ENCODE measurements at regions not wholly inside any gene's neighbourhood (a gene's known extent, or its start where the extent isn't known, plus 50 kb on each side); places are given as distances from the start of the nearest gene placed in this dataset.

GRCh38 chr2:46239175-46239846, 57.9 kb upstream of the EPAS1 start:
- DNase-seq: no peak
- Histone ChIP-seq H3K4me1 (ENCODE audit: control insufficient read depth, insufficient read depth, low read length, poor library complexity, severe bottlenecking) (peaks cover 7% of the 10 kb centered on the region), H3K4me3 (ENCODE audit: insufficient read depth, low read depth, low read length, poor library complexity, severe bottlenecking) (no peak overlapping the region), H3K9me3 (ENCODE audit: control insufficient read depth, low read length) (no peaks in the 10 kb centered on the region), H3K27ac (ENCODE audit: insufficient read depth, low read length, poor library complexity, severe bottlenecking) (peak overlapping the region; percentile 19), H3K36me3 (ENCODE audit: control insufficient read depth, insufficient read depth, low read length) (no peaks in the 10 kb centered on the region), H3K27me3 (replicated peaks; ENCODE audit: control insufficient read depth, insufficient read depth, low read length, poor library complexity, severe bottlenecking) (no peaks in the 10 kb centered on the region)

- no peak overlapping the region for H3K4me3 ChIP-seq (ENCODE audit: insufficient read depth, low read depth, low read length, poor library complexity, severe bottlenecking)
- H3K4me1 ChIP-seq (ENCODE audit: control insufficient read depth, insufficient read depth, low read length, poor library complexity, severe bottlenecking): peaks cover 7% of the 10 kb centered on the region
- H3K27me3 ChIP-seq (replicated peaks; ENCODE audit: control insufficient read depth, insufficient read depth, low read length, poor library complexity, severe bottlenecking): no peaks in the 10 kb centered on the region
- no peaks in the 10 kb centered on the region for H3K9me3 ChIP-seq (ENCODE audit: control insufficient read depth, low read length)
- H3K27ac ChIP-seq (ENCODE audit: insufficient read depth, low read length, poor library complexity, severe bottlenecking): no peak overlapping the region
- H3K36me3 ChIP-seq (ENCODE audit: control insufficient read depth, insufficient read depth, low read length): no peaks in the 10 kb centered on the region
- peak; percentile 21 to 45 (median 35) for DNase-seq
Measured at GRCh38 chr2:46239847-46240181, 57.4 kb upstream of the EPAS1 start.

DNA sequence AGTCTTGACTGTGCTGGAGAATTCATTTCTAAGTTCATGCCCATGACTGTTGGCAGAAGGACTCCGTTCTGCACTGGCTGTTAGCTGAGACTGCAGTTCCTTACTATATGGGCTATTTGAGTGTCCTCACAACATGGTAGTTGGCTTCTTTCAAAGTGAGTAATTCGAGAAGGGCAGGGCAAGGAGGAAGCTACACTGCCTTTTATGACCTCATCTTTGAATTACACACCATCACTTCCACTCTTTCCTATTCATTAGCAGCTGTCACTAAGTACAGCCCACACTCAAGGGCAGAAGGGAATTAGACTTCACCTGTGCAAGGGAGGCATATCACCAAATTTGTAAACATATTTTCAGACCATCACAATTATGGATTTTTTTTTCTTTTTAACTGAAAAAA, 55.9 kb upstream of the EPAS1 start:
- H3K27ac ChIP-seq (ENCODE audit: insufficient read depth, low read length, poor library complexity, severe bottlenecking): no peak overlapping the region
- no peak for DNase-seq
- no peaks in the 10 kb centered on the region for H3K36me3 ChIP-seq (ENCODE audit: control insufficient read depth, insufficient read depth, low read length)
- peaks cover 7% of the 10 kb centered on the region for H3K4me1 ChIP-seq (ENCODE audit: control insufficient read depth, insufficient read depth, low read length, poor library complexity, severe bottlenecking)
- no peaks in the 10 kb centered on the region for H3K27me3 ChIP-seq (replicated peaks; ENCODE audit: control insufficient read depth, insufficient read depth, low read length, poor library complexity, severe bottlenecking)
- no peak overlapping the region for H3K4me3 ChIP-seq (ENCODE audit: insufficient read depth, low read depth, low read length, poor library complexity, severe bottlenecking)
- no peaks in the 10 kb centered on the region for H3K9me3 ChIP-seq (ENCODE audit: control insufficient read depth, low read length)

- no peaks in the 10 kb centered on the region for H3K9me3 ChIP-seq (ENCODE audit: control insufficient read depth, low read length)
- H3K27ac ChIP-seq (ENCODE audit: insufficient read depth, low read length, poor library complexity, severe bottlenecking): no peak overlapping the region
- no peak overlapping the region for H3K4me3 ChIP-seq (ENCODE audit: insufficient read depth, low read depth, low read length, poor library complexity, severe bottlenecking)
- no peaks in the 10 kb centered on the region for H3K27me3 ChIP-seq (replicated peaks; ENCODE audit: control insufficient read depth, insufficient read depth, low read length, poor library complexity, severe bottlenecking)
- DNase-seq: no peak
- H3K4me1 ChIP-seq (ENCODE audit: control insufficient read depth, insufficient read depth, low read length, poor library complexity, severe bottlenecking): no peaks in the 10 kb centered on the region
- H3K36me3 ChIP-seq (ENCODE audit: control insufficient read depth, insufficient read depth, low read length): no peaks in the 10 kb centered on the region
Measured at GRCh38 chr2:46245869-46246268, 51.3 kb upstream of the EPAS1 start.

- DNase-seq: no peak
- no peak overlapping the region for H3K27ac ChIP-seq (ENCODE audit: insufficient read depth, low read length, poor library complexity, severe bottlenecking)
- H3K4me3 ChIP-seq (ENCODE audit: insufficient read depth, low read depth, low read length, poor library complexity, severe bottlenecking): no peak overlapping the region
Measured at GRCh38 chr2:46246790-46247189, 50.4 kb upstream of the EPAS1 start.

More at GRCh38 chr2:46246790-46247189, 50.4 kb upstream of the EPAS1 start:
- no peaks in the 10 kb centered on the region for H3K9me3 ChIP-seq (ENCODE audit: control insufficient read depth, low read length)
- H3K27me3 ChIP-seq (replicated peaks; ENCODE audit: control insufficient read depth, insufficient read depth, low read length, poor library complexity, severe bottlenecking): no peaks in the 10 kb centered on the region
- no peaks in the 10 kb centered on the region for H3K4me1 ChIP-seq (ENCODE audit: control insufficient read depth, insufficient read depth, low read length, poor library complexity, severe bottlenecking)
- H3K36me3 ChIP-seq (ENCODE audit: control insufficient read depth, insufficient read depth, low read length): no peaks in the 10 kb centered on the region

Data from effector memory CD4-positive, alpha-beta T cell (primary cell).